A549 (cell line): ENCODE measurements at regions not wholly inside any gene's neighbourhood (a gene's known extent, or its start where the extent isn't known, plus 50 kb on each side); places are given as distances from the start of the nearest gene placed in this dataset.

Source experiments
- ATAC-seq, 2 experiments: fragments of 200-7000 bp in 1 of 2; fragments of >200 bp in 1 of 2; cut with Nextera tagmentation in 1 of 2; cut with Tn5 transposase in 1 of 2; 3 replicates each; pipeline versions ENCODE4 v1.8.0 to v1.9.1; 2018 to 2020; ENCODE audit warnings: mild to moderate bottlenecking in 1 of 2, moderate library complexity in 1 of 2
- CTCF ChIA-PET: fragments of 300-600 bp; sonication (Branson Sonifier 250); formaldehyde crosslinking; extraction: SDS; loops from one replicate; lab custom pipeline; 2021; ENCODE audit warnings: antibody characterized with exemption, inconsistent platforms; lab: Yijun Ruan, JAX
- POLR2A ChIA-PET: fragments of 350-600 bp; formaldehyde crosslinking; extraction: SDS; loops from one replicate; lab custom pipeline; 2021; ENCODE audit warnings: antibody characterized with exemption, inconsistent platforms; lab: Yijun Ruan, JAX
- DNase-seq, 2 experiments: peaks; one replicate each; pipeline versions ENCODE4 v3.0.0 to v3.0.0-alpha.2; 2011 to 2016; ENCODE audit warnings: low read depth in 1 of 2, low spot score in 1 of 2
- FAIRE-seq: peaks from 2 replicates; lab custom pipeline; 2011; peaks lifted over from hg19 to GRCh38; lab: Jason Lieb, UNC
- H3K27ac ChIP-seq, 2 experiments: fragments of >200 bp; sonication (Bioruptor Twin); formaldehyde crosslinking; 3 replicates each; pipeline ENCODE4 v1.5.1; 2016 to 2017
- H3K4me1 ChIP-seq: fragments of >200 bp; sonication (Bioruptor Twin); formaldehyde crosslinking; 3 replicates; pipeline ENCODE4 v1.6.1; 2016
- H3K4me2 ChIP-seq: fragments of >200 bp; sonication (Bioruptor Twin); formaldehyde crosslinking; 3 replicates; pipeline ENCODE4 v1.6.1; 2016
- H3K4me3 ChIP-seq: fragments of >200 bp; sonication (Bioruptor Twin); formaldehyde crosslinking; 3 replicates; pipeline ENCODE4 v1.5.1; 2016
- H3K9me3 ChIP-seq: fragments of >200 bp; sonication (Bioruptor Twin); formaldehyde crosslinking; 3 replicates; pipeline ENCODE4 v1.6.1; 2016
- BHLHE40 ChIP-seq: IDR thresholded peaks from 2 replicates; pipeline ENCODE4 v1.6.1; 2012; ENCODE audit warnings: low read depth, low read length, inconsistent platforms
- CHD2 ChIP-seq: fragments of 150-350 bp; IDR thresholded peaks from 2 replicates; pipeline ENCODE4 v1.6.1; 2014; ENCODE audit warnings: low read length; ENCODE audit not compliant: partially characterized antibody
- CHD4 ChIP-seq: fragments of 200-600 bp; sonication (generic); IDR thresholded peaks from 2 replicates; pipeline ENCODE4 v1.6.1; 2016; ENCODE audit warnings: antibody characterized with exemption, mild to moderate bottlenecking, borderline replicate concordance
- EHMT2 ChIP-seq: fragments of 200-600 bp; sonication (generic); IDR thresholded peaks from 2 replicates; pipeline ENCODE4 v1.6.1; 2016; ENCODE audit warnings: antibody characterized with exemption, low read depth, mild to moderate bottlenecking, moderate library complexity
- EP300 ChIP-seq, 2 experiments: fragments of >200 bp; sonication (Bioruptor Twin); formaldehyde crosslinking; IDR thresholded peaks; 2 replicates in 1 of 2; 3 replicates in 1 of 2; pipeline ENCODE4 v1.6.1; 2016 to 2017
- ESRRA ChIP-seq: fragments of 150-350 bp; IDR thresholded peaks from 2 replicates; pipeline ENCODE4 v1.6.1; 2014; ENCODE audit warnings: mild to moderate bottlenecking, low read length, borderline replicate concordance
- FOSL2 ChIP-seq, 2 experiments: fragments of 450-650 bp in 1 of 2; fragments of >200 bp in 1 of 2; sonication (Bioruptor Twin) in 1 of 2; formaldehyde crosslinking; IDR thresholded peaks; 2 replicates each; pipeline versions ENCODE4 v1.5.0 to v1.6.1; 2016 to 2020; ENCODE audit warnings: mild to moderate bottlenecking in 1 of 2, moderate library complexity in 1 of 2
- FOXS1 ChIP-seq: fragments of 250-450 bp; sonication (Bioruptor Pico); IDR thresholded peaks from 2 replicates; pipeline ENCODE4 v1.5.0; 2020; ENCODE audit warnings: mild to moderate bottlenecking, moderate library complexity
- HDAC2 ChIP-seq: fragments of 200-600 bp; sonication (generic); IDR thresholded peaks from 2 replicates; pipeline ENCODE4 v1.6.1; 2016
- HMGXB4 ChIP-seq: fragments of 250-450 bp; sonication (Bioruptor Pico); IDR thresholded peaks from 2 replicates; pipeline ENCODE4 v1.5.0; 2021; ENCODE audit warnings: mild to moderate bottlenecking, moderate library complexity, borderline replicate concordance
- HOXB5 ChIP-seq: fragments of 250-450 bp; sonication (Bioruptor Pico); IDR thresholded peaks from 2 replicates; pipeline ENCODE4 v1.5.0; 2020; ENCODE audit warnings: mild to moderate bottlenecking, moderate library complexity
- JUN ChIP-seq, 2 experiments: fragments of >200 bp; sonication (Bioruptor Twin); formaldehyde crosslinking; IDR thresholded peaks; 2 replicates in 1 of 2; 3 replicates in 1 of 2; pipeline ENCODE4 v1.6.1; 2016 to 2017
- KDM1A ChIP-seq: fragments of 200-600 bp; sonication (generic); IDR thresholded peaks from 2 replicates; pipeline ENCODE4 v1.6.1; 2016; ENCODE audit warnings: low read depth, mild to moderate bottlenecking
- MAFK ChIP-seq: fragments of 450-650 bp; IDR thresholded peaks from 2 replicates; pipeline ENCODE4 v1.6.1; 2014; ENCODE audit not compliant: partially characterized antibody
- NFE2L2 ChIP-seq: fragments of 150-350 bp; conservative IDR thresholded peaks from 2 replicates; pipeline ENCODE4 v1.6.1; 2014; ENCODE audit warnings: low read length
- NPAS2 ChIP-seq: fragments of 250-450 bp; sonication (Bioruptor Pico); IDR thresholded peaks from 2 replicates; pipeline ENCODE4 v1.8.0; 2022; ENCODE audit warnings: mild to moderate bottlenecking, moderate library complexity, borderline replicate concordance
- RAD21 ChIP-seq, 2 experiments: fragments of >200 bp in 1 of 2; sonication (Bioruptor Twin) in 1 of 2; formaldehyde crosslinking in 1 of 2; IDR thresholded peaks in 1 of 2; conservative IDR thresholded peaks in 1 of 2; 2 replicates in 1 of 2; 3 replicates in 1 of 2; pipeline ENCODE4 v1.6.1; 2012 to 2018; ENCODE audit warnings: inconsistent platforms in 1 of 2
- RARB ChIP-seq: fragments of 250-450 bp; sonication (Bioruptor Pico); IDR thresholded peaks from 2 replicates; pipeline ENCODE4 v1.8.0; 2021; ENCODE audit warnings: mild to moderate bottlenecking, moderate library complexity
- RCOR1 ChIP-seq: fragments of 150-350 bp; IDR thresholded peaks from 2 replicates; pipeline ENCODE4 v1.6.1; 2014; ENCODE audit warnings: antibody characterized with exemption, low read length, low read depth
- RFX5 ChIP-seq: fragments of 450-650 bp; IDR thresholded peaks from 2 replicates; pipeline ENCODE4 v1.7.1; 2014; ENCODE audit warnings: antibody characterized with exemption, mild to moderate bottlenecking, moderate library complexity
- SREBF2 ChIP-seq: fragments of 450-650 bp; IDR thresholded peaks from 2 replicates; pipeline ENCODE4 v1.6.1; 2014; ENCODE audit warnings: mild to moderate bottlenecking, moderate library complexity
- ZNF302 ChIP-seq: fragments of 250-450 bp; sonication (Bioruptor Pico); IDR thresholded peaks from 2 replicates; pipeline ENCODE4 v1.9.0; 2021; ENCODE audit warnings: inconsistent platforms, mild to moderate bottlenecking, moderate library complexity
- WGBS: methylation state at CpG from one replicate; pipeline ENCODE4 v1.1.6; 2017; ENCODE audit errors: missing lambda C conversion rate; 5-methylcytosine and 5-hydroxymethylcytosine counted together
- TF ChIP-seq, protein P1 (sequence below): IDR thresholded peaks from 2 replicates; pipeline ENCODE4 v1.6.1; 2012
- TF ChIP-seq, protein P2 (sequence below): fragments of 200-600 bp; sonication (generic); IDR thresholded peaks from 2 replicates; pipeline ENCODE4 v1.6.1; 2016; ENCODE audit warnings: antibody characterized with exemption, mild to moderate bottlenecking, moderate library complexity
- TF ChIP-seq, protein P3 (sequence below): fragments of >200 bp; sonication (Bioruptor Twin); formaldehyde crosslinking; IDR thresholded peaks from 2 replicates; pipeline ENCODE4 v1.6.1; 2016

GRCh38 chr3:99529265-99529664 is 109.1 kb upstream of the COL8A1 start:
- TF ChIP-seq RCOR1 (no peak), MAFK (no peak), BHLHE40 (no peak), FOSL2 (IDR thresholded peaks at IDR 0.05) (no peak), FOSL2 (CRISPR knock-in tag; IDR thresholded peaks at IDR 0.05) (no peak), RFX5 (no peak), RARB (CRISPR knock-in tag) (no peak), EHMT2 (no peak), ESRRA (no peak), KDM1A (no peak), ZNF302 (CRISPR knock-in tag) (no peak), JUN (IDR thresholded peaks at IDR 0.05) (no peak)
- TF ChIP-seq, protein P1, sequence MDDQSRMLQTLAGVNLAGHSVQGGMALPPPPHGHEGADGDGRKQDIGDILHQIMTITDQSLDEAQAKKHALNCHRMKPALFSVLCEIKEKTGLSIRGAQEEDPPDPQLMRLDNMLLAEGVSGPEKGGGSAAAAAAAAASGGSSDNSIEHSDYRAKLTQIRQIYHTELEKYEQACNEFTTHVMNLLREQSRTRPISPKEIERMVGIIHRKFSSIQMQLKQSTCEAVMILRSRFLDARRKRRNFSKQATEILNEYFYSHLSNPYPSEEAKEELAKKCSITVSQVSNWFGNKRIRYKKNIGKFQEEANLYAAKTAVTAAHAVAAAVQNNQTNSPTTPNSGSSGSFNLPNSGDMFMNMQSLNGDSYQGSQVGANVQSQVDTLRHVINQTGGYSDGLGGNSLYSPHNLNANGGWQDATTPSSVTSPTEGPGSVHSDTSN: no peak
- TF ChIP-seq, all 56 proteins: peak for 0
- H3K4me3 ChIP-seq: no peak overlapping the region
- ChIA-PET POLR2A (no interaction called here), CTCF (interaction anchor here (1.1 to 1.6 kb wide), 3 partner anchors 22 to 30 kb away, joined by 3 read pairs; no protein-coding TSS in a partner anchor)
- no peak overlapping the region for H3K4me2 ChIP-seq
- ATAC-seq (no peak), DNase-seq (no peak), FAIRE-seq (no peak)
- 5% methylated on average over 1 of the region's 1 CpG for WGBS
- H3K9me3 ChIP-seq: no peaks in the 10 kb centered on the region
- no peaks in the 10 kb centered on the region for H3K4me1 ChIP-seq
- no peak overlapping the region for H3K27ac ChIP-seq

DNA sequence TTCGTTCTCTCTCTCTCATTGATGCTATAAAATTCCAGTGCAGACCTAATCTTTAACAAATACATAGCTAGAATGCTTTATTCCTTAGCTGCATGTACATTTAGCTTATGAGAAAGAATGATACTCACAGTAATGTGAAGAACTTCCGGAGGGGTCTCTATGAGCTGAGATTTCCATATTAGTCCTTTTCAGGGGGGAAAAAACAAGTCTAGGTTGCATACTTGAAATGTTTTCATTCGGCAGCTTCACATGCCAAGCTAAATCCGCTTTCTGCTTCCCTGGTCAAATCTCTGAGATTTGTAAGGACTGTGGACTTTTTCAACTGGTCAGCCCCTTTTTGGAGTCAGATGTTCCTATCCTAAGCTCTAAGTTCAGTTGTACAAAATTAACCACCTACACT is 111.5 kb upstream of the COL8A1 start:
- WGBS: 40% methylated on average over 4 of the region's 4 CpGs
- Histone ChIP-seq H3K27ac (no peak overlapping the region), H3K4me3 (no peak overlapping the region), H3K9me3 (no peaks in the 10 kb centered on the region), H3K4me2 (no peak overlapping the region), H3K4me1 (no peaks in the 10 kb centered on the region)
- ATAC-seq: no peak
- no peak for FAIRE-seq
- CTCF ChIA-PET: interaction anchor here (0.7 kb wide), 1 partner anchor 11 kb away, joined by 3 read pairs; no protein-coding TSS in a partner anchor
- POLR2A ChIA-PET: no interaction called here
- TF ChIP-seq EHMT2 (no peak), NPAS2 (no peak), EP300 (IDR thresholded peaks at IDR 0.05) (no peak), FOSL2 (IDR thresholded peaks at IDR 0.05) (no peak), FOSL2 (CRISPR knock-in tag; IDR thresholded peaks at IDR 0.05) (no peak), HMGXB4 (CRISPR knock-in tag) (no peak), SREBF2 (no peak), HDAC2 (no peak), CHD2 (no peak), RCOR1 (no peak), CHD4 (no peak), RAD21 (conservative IDR thresholded peaks at IDR 0.05 in 1 of 2, IDR thresholded peaks at IDR 0.05 in 1 of 2) (no peak), NFE2L2 (no peak), ESRRA (no peak), FOXS1 (CRISPR knock-in tag) (no peak), HOXB5 (CRISPR knock-in tag) (no peak)
- TF ChIP-seq, protein P2, sequence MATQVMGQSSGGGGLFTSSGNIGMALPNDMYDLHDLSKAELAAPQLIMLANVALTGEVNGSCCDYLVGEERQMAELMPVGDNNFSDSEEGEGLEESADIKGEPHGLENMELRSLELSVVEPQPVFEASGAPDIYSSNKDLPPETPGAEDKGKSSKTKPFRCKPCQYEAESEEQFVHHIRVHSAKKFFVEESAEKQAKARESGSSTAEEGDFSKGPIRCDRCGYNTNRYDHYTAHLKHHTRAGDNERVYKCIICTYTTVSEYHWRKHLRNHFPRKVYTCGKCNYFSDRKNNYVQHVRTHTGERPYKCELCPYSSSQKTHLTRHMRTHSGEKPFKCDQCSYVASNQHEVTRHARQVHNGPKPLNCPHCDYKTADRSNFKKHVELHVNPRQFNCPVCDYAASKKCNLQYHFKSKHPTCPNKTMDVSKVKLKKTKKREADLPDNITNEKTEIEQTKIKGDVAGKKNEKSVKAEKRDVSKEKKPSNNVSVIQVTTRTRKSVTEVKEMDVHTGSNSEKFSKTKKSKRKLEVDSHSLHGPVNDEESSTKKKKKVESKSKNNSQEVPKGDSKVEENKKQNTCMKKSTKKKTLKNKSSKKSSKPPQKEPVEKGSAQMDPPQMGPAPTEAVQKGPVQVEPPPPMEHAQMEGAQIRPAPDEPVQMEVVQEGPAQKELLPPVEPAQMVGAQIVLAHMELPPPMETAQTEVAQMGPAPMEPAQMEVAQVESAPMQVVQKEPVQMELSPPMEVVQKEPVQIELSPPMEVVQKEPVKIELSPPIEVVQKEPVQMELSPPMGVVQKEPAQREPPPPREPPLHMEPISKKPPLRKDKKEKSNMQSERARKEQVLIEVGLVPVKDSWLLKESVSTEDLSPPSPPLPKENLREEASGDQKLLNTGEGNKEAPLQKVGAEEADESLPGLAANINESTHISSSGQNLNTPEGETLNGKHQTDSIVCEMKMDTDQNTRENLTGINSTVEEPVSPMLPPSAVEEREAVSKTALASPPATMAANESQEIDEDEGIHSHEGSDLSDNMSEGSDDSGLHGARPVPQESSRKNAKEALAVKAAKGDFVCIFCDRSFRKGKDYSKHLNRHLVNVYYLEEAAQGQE: no peak
- TF ChIP-seq, protein P3, sequence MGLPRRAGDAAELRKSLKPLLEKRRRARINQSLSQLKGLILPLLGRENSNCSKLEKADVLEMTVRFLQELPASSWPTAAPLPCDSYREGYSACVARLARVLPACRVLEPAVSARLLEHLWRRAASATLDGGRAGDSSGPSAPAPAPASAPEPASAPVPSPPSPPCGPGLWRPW: no peak
- DNase-seq: no peak
